K562 (cell line): ENCODE measurements at regions not wholly inside any gene's neighbourhood (a gene's known extent, or its start where the extent isn't known, plus 50 kb on each side); places are given as distances from the start of the nearest gene placed in this dataset.

ENCODE experiments used
- CCAR2 ChIP-seq: fragments of 200-400 bp; formaldehyde crosslinking; IDR thresholded peaks from 2 replicates; pipeline ENCODE4 v1.6.1; 2017; ENCODE audit warnings: mild to moderate bottlenecking, low read depth, low read length
- FOXA1 ChIP-seq: fragments of 450-650 bp; IDR thresholded peaks from 2 replicates; pipeline ENCODE4 v1.6.1; 2016; ENCODE audit warnings: mild to moderate bottlenecking, borderline replicate concordance
- HNRNPLL ChIP-seq: fragments of 200-400 bp; formaldehyde crosslinking; IDR thresholded peaks from 2 replicates; pipeline ENCODE4 v1.6.1; 2017; ENCODE audit warnings: low read length, low read depth, mild to moderate bottlenecking; ENCODE audit not compliant: poor library complexity, severe bottlenecking
- MEIS2 ChIP-seq: fragments of 450-650 bp; IDR thresholded peaks from 2 replicates; pipeline ENCODE4 v1.6.1; 2014; ENCODE audit warnings: mild to moderate bottlenecking; ENCODE audit not compliant: partially characterized antibody
- MYC ChIP-seq, 2 experiments: fragments of 250-450 bp in 1 of 2; sonication (Bioruptor Pico) in 1 of 2; IDR thresholded peaks; 2 replicates each; pipeline versions ENCODE4 v1.5.1 to v1.6.1; 2012 to 2021; ENCODE audit warnings: low read depth in 2 of 2, borderline replicate concordance in 1 of 2, improper control_type of control experiment in 1 of 2, low read length in 1 of 2, mild to moderate bottlenecking in 1 of 2, moderate library complexity in 1 of 2
- PHB2 ChIP-seq: fragments of 450-650 bp; IDR thresholded peaks from 2 replicates; pipeline ENCODE4 v1.6.1; 2017; ENCODE audit warnings: low read depth
- RCOR1 ChIP-seq, 2 experiments: IDR thresholded peaks; 2 replicates each; pipeline ENCODE4 v1.6.1; 2012; ENCODE audit warnings: low read depth in 2 of 2, low read length in 2 of 2, borderline replicate concordance in 1 of 2, improper control_type of control experiment in 1 of 2
- RNF2 ChIP-seq: sonication (generic); IDR thresholded peaks from 2 replicates; pipeline ENCODE4 v1.6.1; 2016
- SREBF2 ChIP-seq: sonication (generic); formaldehyde crosslinking; IDR thresholded peaks from 2 replicates; pipeline ENCODE4 v1.4.0; 2020; ENCODE audit warnings: mild to moderate bottlenecking, missing genetic modification reagents
- TEAD2 ChIP-seq: fragments of 450-650 bp; IDR thresholded peaks from 2 replicates; pipeline ENCODE4 v1.6.1; 2016; ENCODE audit warnings: missing genetic modification characterization, control low read depth, missing compliant biosample characterization
- ZFX ChIP-seq: sonication (generic); formaldehyde crosslinking; IDR thresholded peaks from 2 replicates; pipeline ENCODE4 v1.8.0; 2022; ENCODE audit warnings: mild to moderate bottlenecking, missing genetic modification reagents, moderate library complexity
- TF ChIP-seq, protein P1 (sequence below): IDR thresholded peaks from 2 replicates; pipeline ENCODE4 v1.6.1; 2011; ENCODE audit not compliant: insufficient read length; ENCODE audit errors: extremely low read depth
- TF ChIP-seq, protein P2 (sequence below), 3 experiments: IDR thresholded peaks in 2 of 3; conservative IDR thresholded peaks in 1 of 3; 2 replicates each; pipeline ENCODE4 v1.5.1; 2011 to 2012; ENCODE audit warnings: low read length in 3 of 3, mild to moderate bottlenecking in 3 of 3, control low read depth in 2 of 3, improper control_type of control experiment in 1 of 3, inconsistent platforms in 1 of 3, low read depth in 1 of 3, mixed read lengths in 1 of 3, moderate library complexity in 1 of 3; ENCODE audit not compliant: insufficient read depth in 2 of 3

DNA sequence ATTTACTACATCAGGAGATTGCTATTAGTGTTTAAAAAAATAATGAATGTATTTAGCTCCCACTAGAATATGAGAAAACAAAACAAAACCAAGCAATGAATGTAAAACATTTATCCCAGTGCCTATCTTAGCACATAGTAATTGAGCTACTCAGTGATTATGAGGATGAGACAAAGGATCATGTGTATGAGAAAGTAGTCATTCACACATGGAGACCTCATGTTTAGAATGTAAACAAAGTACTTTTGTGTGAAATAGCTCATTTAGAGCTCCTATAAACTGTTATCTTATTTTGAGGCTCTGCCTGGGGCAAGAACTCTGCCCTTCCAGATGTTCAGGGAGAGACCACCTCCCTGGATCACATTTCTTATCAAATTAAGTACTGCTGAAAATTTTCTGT lies 236.8 kb downstream of the LRRN1 start:
- TF ChIP-seq FOXA1 (no peak), RNF2 (no peak), MYC (IDR thresholded peaks at IDR 0.05; ENCODE audit: low read depth, low read length) (no peak), MYC (CRISPR knock-in tag; IDR thresholded peaks at IDR 0.05; ENCODE audit: borderline replicate concordance, low read depth) (no peak), CCAR2 (no peak), SREBF2 (no peak), RCOR1 (IDR thresholded peaks at IDR 0.05; ENCODE audit: borderline replicate concordance in 1 of 2, low read depth in 2 of 2, low read length in 2 of 2) (no peak), PHB2 (no peak), MEIS2 (no peak), TEAD2 (tag) (no peak), ZFX (CRISPR knock-in tag) (no peak), HNRNPLL (no peak)
- TF ChIP-seq, protein P1, sequence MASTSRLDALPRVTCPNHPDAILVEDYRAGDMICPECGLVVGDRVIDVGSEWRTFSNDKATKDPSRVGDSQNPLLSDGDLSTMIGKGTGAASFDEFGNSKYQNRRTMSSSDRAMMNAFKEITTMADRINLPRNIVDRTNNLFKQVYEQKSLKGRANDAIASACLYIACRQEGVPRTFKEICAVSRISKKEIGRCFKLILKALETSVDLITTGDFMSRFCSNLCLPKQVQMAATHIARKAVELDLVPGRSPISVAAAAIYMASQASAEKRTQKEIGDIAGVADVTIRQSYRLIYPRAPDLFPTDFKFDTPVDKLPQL: no peak
- TF ChIP-seq, protein P2, sequence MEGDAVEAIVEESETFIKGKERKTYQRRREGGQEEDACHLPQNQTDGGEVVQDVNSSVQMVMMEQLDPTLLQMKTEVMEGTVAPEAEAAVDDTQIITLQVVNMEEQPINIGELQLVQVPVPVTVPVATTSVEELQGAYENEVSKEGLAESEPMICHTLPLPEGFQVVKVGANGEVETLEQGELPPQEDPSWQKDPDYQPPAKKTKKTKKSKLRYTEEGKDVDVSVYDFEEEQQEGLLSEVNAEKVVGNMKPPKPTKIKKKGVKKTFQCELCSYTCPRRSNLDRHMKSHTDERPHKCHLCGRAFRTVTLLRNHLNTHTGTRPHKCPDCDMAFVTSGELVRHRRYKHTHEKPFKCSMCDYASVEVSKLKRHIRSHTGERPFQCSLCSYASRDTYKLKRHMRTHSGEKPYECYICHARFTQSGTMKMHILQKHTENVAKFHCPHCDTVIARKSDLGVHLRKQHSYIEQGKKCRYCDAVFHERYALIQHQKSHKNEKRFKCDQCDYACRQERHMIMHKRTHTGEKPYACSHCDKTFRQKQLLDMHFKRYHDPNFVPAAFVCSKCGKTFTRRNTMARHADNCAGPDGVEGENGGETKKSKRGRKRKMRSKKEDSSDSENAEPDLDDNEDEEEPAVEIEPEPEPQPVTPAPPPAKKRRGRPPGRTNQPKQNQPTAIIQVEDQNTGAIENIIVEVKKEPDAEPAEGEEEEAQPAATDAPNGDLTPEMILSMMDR (IDR thresholded peaks at IDR 0.05 in 2 of 3, conservative IDR thresholded peaks at IDR 0.05 in 1 of 3; ENCODE audit: insufficient read depth in 2 of 3, low read depth in 1 of 3, low read length in 3 of 3): no peak
